GM23338 (cell line): ENCODE measurements at regions not wholly inside any gene's neighbourhood (a gene's known extent, or its start where the extent isn't known, plus 50 kb on each side); places are given as distances from the start of the nearest gene placed in this dataset.
A peak's percentile ranks its signal among the peaks of the same experiment; 100 is the strongest.
"Not testable (repeated sequence)": the region's sequence is repeated elsewhere in the genome, so short reads cannot be mapped to it uniquely, and the experiment has no call there.

Experiments
- ATAC-seq: fragments of 200-7000 bp; cut with Tn5 transposase; 3 replicates; pipeline ENCODE4 v1.9.1; 2020
- DNase-seq: peaks from one replicate; pipeline ENCODE4 v3.0.0-alpha.2; 2015; ENCODE audit warnings: low spot score
- H2AFZ ChIP-seq: fragments of 200-600 bp; sonication (generic); 2 replicates; pipeline ENCODE4 v1.8.0; 2016; ENCODE audit warnings: antibody characterized with exemption, mild to moderate bottlenecking, moderate library complexity
- H3F3A ChIP-seq: fragments of 200-600 bp; sonication (generic); replicated peaks from 2 replicates; pipeline ENCODE4 v1.8.0; 2017; ENCODE audit warnings: antibody characterized with exemption, mixed run types, low read depth
- H3K27ac ChIP-seq: fragments of 200-600 bp; sonication (generic); 2 replicates; pipeline ENCODE4 v1.6.1; 2016; ENCODE audit warnings: low read depth
- H3K27me3 ChIP-seq: fragments of 200-600 bp; sonication (generic); 2 replicates; pipeline ENCODE4 v1.8.0; 2016; ENCODE audit warnings: mild to moderate bottlenecking, mixed run types, moderate library complexity; ENCODE audit not compliant: insufficient read depth
- H3K36me3 ChIP-seq: fragments of 200-600 bp; sonication (generic); 2 replicates; pipeline ENCODE4 v1.8.0; 2016; ENCODE audit warnings: mild to moderate bottlenecking; ENCODE audit not compliant: insufficient read depth
- H3K4me1 ChIP-seq: fragments of 200-600 bp; sonication (generic); 2 replicates; pipeline ENCODE4 v1.8.0; 2016; ENCODE audit warnings: mild to moderate bottlenecking, moderate library complexity; ENCODE audit not compliant: insufficient read depth
- H3K4me2 ChIP-seq: fragments of 200-600 bp; sonication (generic); 2 replicates; pipeline ENCODE4 v1.7.1; 2017; ENCODE audit warnings: mixed run types
- H3K4me3 ChIP-seq: fragments of 200-600 bp; sonication (generic); 2 replicates; pipeline ENCODE4 v1.6.1; 2016; ENCODE audit warnings: mixed run types
- H3K79me2 ChIP-seq: fragments of 200-600 bp; sonication (generic); replicated peaks from 2 replicates; pipeline ENCODE4 v1.8.0; 2017; ENCODE audit warnings: mild to moderate bottlenecking; ENCODE audit not compliant: insufficient read depth
- H3K9me2 ChIP-seq: fragments of 200-600 bp; sonication (generic); 2 replicates; pipeline ENCODE4 v1.8.0; 2017; ENCODE audit not compliant: insufficient read depth
- H4K20me1 ChIP-seq: fragments of 200-600 bp; sonication (generic); replicated peaks from 2 replicates; pipeline ENCODE4 v1.8.0; 2017; ENCODE audit warnings: mild to moderate bottlenecking; ENCODE audit not compliant: insufficient read depth
- H3K27ac Mint-ChIP-seq: 2 replicates; pipeline ENCODE4 v1.8.0; 2020; ENCODE audit warnings: inconsistent platforms, mild to moderate bottlenecking, moderate library complexity, mixed read lengths
- H3K27me3 Mint-ChIP-seq: 3 replicates; pipeline ENCODE4 v1.8.0; 2022; ENCODE audit warnings: low read depth, mild to moderate bottlenecking, moderate library complexity, mixed read lengths, inconsistent platforms; ENCODE audit not compliant: insufficient read depth, poor library complexity
- H3K36me3 Mint-ChIP-seq: 3 replicates; pipeline ENCODE4 v1.8.0; 2021; ENCODE audit warnings: low read depth, mild to moderate bottlenecking, inconsistent platforms, moderate library complexity, mixed read lengths
- H3K4me1 Mint-ChIP-seq: 3 replicates; pipeline ENCODE4 v1.8.0; 2020; ENCODE audit warnings: mild to moderate bottlenecking, inconsistent platforms, mixed read lengths
- H3K4me3 Mint-ChIP-seq: 3 replicates; pipeline ENCODE4 v1.8.0; 2021; ENCODE audit warnings: moderate library complexity, mild to moderate bottlenecking, inconsistent platforms, mixed read lengths
- H3K9me3 Mint-ChIP-seq: 3 replicates; pipeline ENCODE4 v1.8.0; 2020; ENCODE audit warnings: moderate library complexity, mild to moderate bottlenecking, inconsistent platforms, mixed read lengths
- TF ChIP-seq, protein P1 (sequence below), 2 experiments: fragments of 200-600 bp in 1 of 2; sonication (generic) in 1 of 2; conservative IDR thresholded peaks; 2 replicates each; pipeline versions ENCODE4 v1.5.1 to v1.6.1; 2016 to 2017; ENCODE audit warnings: antibody characterized with exemption in 2 of 2, low read depth in 2 of 2, mild to moderate bottlenecking in 2 of 2, moderate library complexity in 1 of 2

DNA sequence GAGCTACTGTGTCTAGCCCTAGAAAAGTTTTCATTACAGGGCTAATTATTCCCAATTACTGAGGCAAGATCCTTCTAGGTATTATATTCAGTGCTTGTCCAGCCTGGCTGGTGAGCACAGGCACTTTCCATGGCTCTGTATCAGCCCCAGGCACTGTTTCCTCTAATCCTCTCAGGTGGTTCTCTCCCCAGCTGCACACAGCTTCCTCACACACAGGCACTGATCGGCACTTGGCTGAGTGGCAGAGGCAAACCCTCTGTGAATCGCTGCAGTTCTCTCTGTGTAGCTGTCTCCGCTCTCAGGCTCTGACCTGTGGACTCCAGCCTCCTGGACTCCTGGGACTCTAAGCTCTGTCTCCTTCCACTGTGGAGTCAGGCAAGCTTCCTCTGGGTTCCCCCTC, 318.1 kb downstream of the KLF13 start:
- H4K20me1 ChIP-seq, H3K4me2 ChIP-seq, H3K36me3 ChIP-seq, H3K9me2 ChIP-seq, DNase-seq, H3K4me1 Mint-ChIP-seq, H3K9me3 Mint-ChIP-seq, H3K4me1 ChIP-seq, H3K4me3 Mint-ChIP-seq, H3K27ac ChIP-seq, H3K27ac Mint-ChIP-seq, H3K36me3 Mint-ChIP-seq, H3K27me3 Mint-ChIP-seq, H3K27me3 ChIP-seq, H2AFZ ChIP-seq, ATAC-seq, H3F3A ChIP-seq, H3K79me2 ChIP-seq, H3K4me3 ChIP-seq: not testable (repeated sequence)

DNA sequence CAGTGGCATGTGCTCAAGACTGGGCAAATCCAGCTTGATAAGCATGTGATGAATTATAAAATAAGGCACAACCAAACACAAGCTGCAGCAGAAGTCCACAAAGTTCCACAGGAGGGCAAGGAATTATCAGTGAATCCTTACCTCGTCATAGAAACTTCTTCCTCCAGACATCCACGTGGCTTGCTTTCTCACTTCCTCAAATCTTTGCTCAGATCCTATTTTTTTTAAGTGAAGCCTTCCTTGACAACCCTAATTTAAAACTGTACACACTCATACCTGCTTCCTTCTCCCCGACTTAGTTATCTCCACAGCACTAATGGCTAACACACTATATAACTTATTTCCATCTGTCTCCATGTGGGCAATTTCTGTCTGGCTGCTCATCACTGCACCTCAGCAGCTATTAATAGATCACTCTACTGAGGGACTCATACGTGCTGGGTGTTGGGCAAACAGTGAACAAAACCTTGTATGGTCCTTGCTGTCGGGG, 320.7 kb downstream of the KLF13 start:
- H3K27ac Mint-ChIP-seq, H3K27ac ChIP-seq, H4K20me1 ChIP-seq, H3K4me2 ChIP-seq, H3K9me3 Mint-ChIP-seq, H3K27me3 ChIP-seq, H3K36me3 Mint-ChIP-seq, H3F3A ChIP-seq, ATAC-seq, H3K4me1 ChIP-seq, H3K9me2 ChIP-seq, DNase-seq, H3K4me3 ChIP-seq, H3K27me3 Mint-ChIP-seq, H3K4me1 Mint-ChIP-seq, H3K36me3 ChIP-seq, H2AFZ ChIP-seq, H3K79me2 ChIP-seq, H3K4me3 Mint-ChIP-seq: not testable (repeated sequence)

DNA sequence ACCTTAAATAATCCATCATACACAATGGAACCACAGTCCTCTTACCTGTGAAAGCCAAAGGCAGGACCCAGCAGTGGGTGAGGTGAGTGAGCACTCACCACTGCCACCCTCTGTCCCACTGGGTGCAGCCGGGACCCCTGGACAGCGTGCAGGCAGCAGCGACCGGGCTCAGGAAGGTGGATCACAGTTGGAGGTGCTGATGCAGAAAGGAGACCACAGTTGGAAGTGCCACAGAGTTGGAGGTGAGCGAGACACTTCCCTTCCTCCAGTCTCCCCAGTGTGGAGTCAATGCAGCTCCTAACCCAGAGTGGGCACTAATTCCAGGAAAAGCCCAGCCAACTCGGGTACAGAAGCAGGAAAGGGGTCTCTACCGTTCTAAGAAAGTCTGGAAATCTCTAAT, 323.0 kb downstream of the KLF13 start:
- not testable (repeated sequence) for H3K36me3 Mint-ChIP-seq, H3K27ac Mint-ChIP-seq, H3K27me3 ChIP-seq, H3K79me2 ChIP-seq, H3K4me2 ChIP-seq, H3K27me3 Mint-ChIP-seq, ATAC-seq, H2AFZ ChIP-seq, DNase-seq, H3K9me2 ChIP-seq, H3K4me3 ChIP-seq, H4K20me1 ChIP-seq, H3K4me1 ChIP-seq, H3K27ac ChIP-seq, H3K4me1 Mint-ChIP-seq, H3K4me3 Mint-ChIP-seq, H3F3A ChIP-seq, H3K9me3 Mint-ChIP-seq, H3K36me3 ChIP-seq

DNA sequence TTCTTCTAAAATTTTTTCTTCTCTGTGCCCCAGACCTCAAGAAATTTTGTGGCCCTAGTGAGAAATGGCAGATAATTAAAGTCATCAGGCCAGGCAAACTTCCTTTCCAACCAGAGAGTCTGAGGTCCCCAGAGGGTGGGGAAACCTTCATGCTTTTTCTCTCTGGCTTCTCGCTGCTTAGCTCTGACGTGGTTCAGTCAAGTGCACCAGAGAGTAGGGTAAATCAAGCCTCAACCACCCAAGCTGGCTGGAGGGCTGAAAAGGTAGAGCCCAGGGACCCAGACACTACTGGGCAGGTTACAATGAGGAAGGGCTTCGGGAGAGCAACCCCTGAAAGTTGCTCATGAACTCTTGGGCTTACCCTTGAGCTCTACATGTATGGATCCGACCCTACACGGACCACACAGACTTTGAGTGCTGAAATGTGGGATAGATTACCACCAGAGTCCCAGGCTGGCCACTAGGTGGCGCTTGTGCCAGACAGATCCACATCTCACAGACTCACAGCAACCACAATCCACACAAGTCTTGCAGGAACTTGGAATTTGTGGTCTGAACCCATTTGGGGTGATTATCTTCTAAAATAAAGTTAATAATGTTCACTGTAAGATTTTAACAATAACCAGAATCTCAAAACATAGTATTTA, 323.5 kb downstream of the KLF13 start:
- peak; percentile 97 for ATAC-seq
- not testable (repeated sequence) for H3K79me2 ChIP-seq, H3K27ac Mint-ChIP-seq, H3K27me3 ChIP-seq, H4K20me1 ChIP-seq, H3K9me3 Mint-ChIP-seq, H3F3A ChIP-seq, H3K27me3 Mint-ChIP-seq, H3K36me3 ChIP-seq, H3K4me2 ChIP-seq, H3K27ac ChIP-seq, H3K9me2 ChIP-seq, H2AFZ ChIP-seq, H3K4me1 Mint-ChIP-seq, H3K4me3 Mint-ChIP-seq, H3K4me3 ChIP-seq, H3K4me1 ChIP-seq, DNase-seq, H3K36me3 Mint-ChIP-seq
- TF ChIP-seq, protein P1, sequence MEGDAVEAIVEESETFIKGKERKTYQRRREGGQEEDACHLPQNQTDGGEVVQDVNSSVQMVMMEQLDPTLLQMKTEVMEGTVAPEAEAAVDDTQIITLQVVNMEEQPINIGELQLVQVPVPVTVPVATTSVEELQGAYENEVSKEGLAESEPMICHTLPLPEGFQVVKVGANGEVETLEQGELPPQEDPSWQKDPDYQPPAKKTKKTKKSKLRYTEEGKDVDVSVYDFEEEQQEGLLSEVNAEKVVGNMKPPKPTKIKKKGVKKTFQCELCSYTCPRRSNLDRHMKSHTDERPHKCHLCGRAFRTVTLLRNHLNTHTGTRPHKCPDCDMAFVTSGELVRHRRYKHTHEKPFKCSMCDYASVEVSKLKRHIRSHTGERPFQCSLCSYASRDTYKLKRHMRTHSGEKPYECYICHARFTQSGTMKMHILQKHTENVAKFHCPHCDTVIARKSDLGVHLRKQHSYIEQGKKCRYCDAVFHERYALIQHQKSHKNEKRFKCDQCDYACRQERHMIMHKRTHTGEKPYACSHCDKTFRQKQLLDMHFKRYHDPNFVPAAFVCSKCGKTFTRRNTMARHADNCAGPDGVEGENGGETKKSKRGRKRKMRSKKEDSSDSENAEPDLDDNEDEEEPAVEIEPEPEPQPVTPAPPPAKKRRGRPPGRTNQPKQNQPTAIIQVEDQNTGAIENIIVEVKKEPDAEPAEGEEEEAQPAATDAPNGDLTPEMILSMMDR (conservative IDR thresholded peaks at IDR 0.05; ENCODE audit: low read depth in 2 of 2), result peak in 1 of 2 experiments; percentile 45; a peak in 2 of 4 replicates

DNA sequence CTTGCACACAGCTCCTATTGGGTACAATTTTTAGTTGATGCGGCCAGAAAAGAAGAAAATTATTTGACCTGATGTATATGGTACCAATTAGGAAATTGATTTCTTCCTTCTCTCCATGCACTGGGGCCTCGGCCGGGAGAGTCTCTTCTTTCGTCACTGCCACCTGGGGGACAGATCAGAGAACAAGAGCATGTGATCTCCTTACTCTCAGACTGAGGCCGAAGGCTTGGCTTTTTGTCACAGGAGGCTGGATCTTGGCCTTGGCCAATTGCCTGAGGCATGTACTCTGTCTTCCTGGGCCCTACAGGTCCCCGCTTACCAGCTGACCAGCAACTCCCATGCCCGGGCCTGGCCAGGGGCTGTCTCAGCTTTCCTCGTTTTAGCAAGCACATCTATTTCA, 330.3 kb downstream of the KLF13 start:
- not testable (repeated sequence) for H3K4me3 Mint-ChIP-seq, H3K36me3 Mint-ChIP-seq, H3K27ac ChIP-seq, H3K4me2 ChIP-seq, H3K27me3 Mint-ChIP-seq, H3K4me1 ChIP-seq, H3K4me1 Mint-ChIP-seq, H3K9me2 ChIP-seq, H3K4me3 ChIP-seq, H3F3A ChIP-seq, H4K20me1 ChIP-seq, H3K9me3 Mint-ChIP-seq, H3K79me2 ChIP-seq, H3K27me3 ChIP-seq, H3K36me3 ChIP-seq, H3K27ac Mint-ChIP-seq, H2AFZ ChIP-seq, DNase-seq
- peak; percentile 75 for ATAC-seq
